Endothelial cell of umbilical vein (primary cell): ENCODE measurements at regions not wholly inside any gene's neighbourhood (a gene's known extent, or its start where the extent isn't known, plus 50 kb on each side); places are given as distances from the start of the nearest gene placed in this dataset.

Experiments
- BruUV-seq: library from RNA; stranded (reverse); fragments of 400-500 nt; replicated peaks from 2 replicates; lab custom pipeline; 2021; lab: Mats Ljungman, UMichigan
- CTCF ChIA-PET: fragments of 300-600, 350-600 bp; sonication (Branson Sonifier 250); formaldehyde crosslinking; loops from one replicate; lab custom pipeline; 2021; ENCODE audit warnings: antibody characterized with exemption, inconsistent platforms; lab: Charles Lee
- POLR2A ChIA-PET: fragments of 300-600, 350-600 bp; sonication (Branson Sonifier 250); formaldehyde crosslinking; loops from one replicate; lab custom pipeline; 2021; ENCODE audit warnings: antibody characterized with exemption, inconsistent platforms; lab: Charles Lee
- DNase-seq: peaks from one replicate; pipeline ENCODE4 v3.0.0-alpha.2; 2011; ENCODE audit warnings: low read depth, low spot score
- FAIRE-seq: peaks from 2 replicates; lab custom pipeline; 2011; peaks lifted over from hg19 to GRCh38; lab: Jason Lieb, UNC
- H2AFZ ChIP-seq: 2 replicates; pipeline ENCODE4 v1.6.0; 2012; ENCODE audit warnings: low read depth, low read length, control low read depth, inconsistent platforms
- H3K27ac ChIP-seq: 2 replicates; pipeline ENCODE4 v1.5.1; 2011; ENCODE audit warnings: low read depth, mild to moderate bottlenecking, control low read depth, low read length, moderate library complexity; ENCODE audit not compliant: insufficient read depth
- H3K27me3 ChIP-seq, 2 experiments: 2 replicates each; pipeline versions ENCODE4 v1.6.0 to v1.6.1; 2011; ENCODE audit warnings: low read length in 2 of 2, mixed read lengths in 1 of 2; ENCODE audit not compliant: control insufficient read depth in 2 of 2, insufficient read depth in 2 of 2
- H3K36me3 ChIP-seq, 2 experiments: 2 replicates in 1 of 2; 3 replicates in 1 of 2; pipeline ENCODE4 v1.5.1; 2011; ENCODE audit warnings: low read length in 2 of 2, mild to moderate bottlenecking in 1 of 2, moderate library complexity in 1 of 2; ENCODE audit not compliant: control insufficient read depth in 2 of 2, insufficient read depth in 2 of 2; ENCODE audit errors: extremely low read depth in 1 of 2
- H3K4me1 ChIP-seq: 3 replicates; pipeline ENCODE4 v1.5.1; 2011; ENCODE audit warnings: mild to moderate bottlenecking, low read length; ENCODE audit not compliant: control insufficient read depth, insufficient read depth; ENCODE audit errors: extremely low read depth
- H3K4me2 ChIP-seq: 2 replicates; pipeline ENCODE4 v1.6.1; 2011; ENCODE audit warnings: low read length, control low read depth, mixed read lengths; ENCODE audit not compliant: insufficient read depth
- H3K4me3 ChIP-seq, 3 experiments: fragments of 200-600 bp in 1 of 3; sonication (generic), shearing (Covaris generic) in 1 of 3; replicated peaks in 1 of 3; 2 replicates each; pipeline ENCODE4 v1.5.1; 2011 to 2016; ENCODE audit warnings: control low read depth in 3 of 3, low read length in 3 of 3, mild to moderate bottlenecking in 2 of 3, inconsistent platforms in 1 of 3, low read depth in 1 of 3, moderate library complexity in 1 of 3; ENCODE audit not compliant: insufficient read depth in 1 of 3
- H3K79me2 ChIP-seq: 2 replicates; pipeline ENCODE4 v1.6.0; 2012; ENCODE audit warnings: low read length, inconsistent platforms; ENCODE audit not compliant: control insufficient read depth, insufficient read depth
- H3K9ac ChIP-seq: replicated peaks from 2 replicates; pipeline ENCODE3; 2011; ENCODE audit warnings: low read length, control low read depth; ENCODE audit not compliant: insufficient read depth; ENCODE audit errors: extremely low read depth
- H3K9me1 ChIP-seq: replicated peaks from 3 replicates; pipeline ENCODE4 v1.6.0; 2011; ENCODE audit warnings: mild to moderate bottlenecking, low read length; ENCODE audit not compliant: control insufficient read depth, insufficient read depth; ENCODE audit errors: extremely low read depth
- H3K9me3 ChIP-seq: replicated peaks from 2 replicates; pipeline ENCODE4 v1.5.1; 2012; ENCODE audit warnings: low read length, inconsistent platforms; ENCODE audit not compliant: control insufficient read depth, insufficient read depth
- H4K20me1 ChIP-seq: replicated peaks from 2 replicates; pipeline ENCODE3; 2011; ENCODE audit warnings: mild to moderate bottlenecking, low read length; ENCODE audit not compliant: control insufficient read depth, insufficient read depth; ENCODE audit errors: extremely low read depth
- CTCF ChIP-seq, 2 donors: IDR thresholded peaks; 1 replicate in 1 of 2; 2 replicates in 1 of 2; pipeline ENCODE4 v1.5.1; 2011; ENCODE audit warnings: low read length in 2 of 2, mild to moderate bottlenecking in 2 of 2, moderate library complexity in 2 of 2, control low read depth in 1 of 2, inconsistent platforms in 1 of 2, low read depth in 1 of 2; ENCODE audit not compliant: insufficient read depth in 1 of 2; ENCODE audit errors: extremely low read depth in 1 of 2
- EZH2 ChIP-seq: IDR thresholded peaks from 2 replicates; pipeline ENCODE4 v1.6.1; 2012; ENCODE audit warnings: borderline replicate concordance, low read depth, mild to moderate bottlenecking, moderate library complexity, low read length, inconsistent platforms; ENCODE audit not compliant: severe bottlenecking
- FOS ChIP-seq: IDR thresholded peaks from 2 replicates; pipeline ENCODE4 v1.6.1; 2011; ENCODE audit warnings: mild to moderate bottlenecking, low read length, moderate library complexity, borderline replicate concordance; ENCODE audit not compliant: insufficient read depth
- GATA2 ChIP-seq: IDR thresholded peaks from 2 replicates; pipeline ENCODE4 v1.7.0; 2011; ENCODE audit warnings: low read depth, mild to moderate bottlenecking, moderate library complexity, mixed read lengths, low read length; ENCODE audit not compliant: insufficient read length, insufficient read depth
- JUN ChIP-seq: IDR thresholded peaks from 2 replicates; pipeline ENCODE4 v1.6.1; 2011; ENCODE audit warnings: borderline replicate concordance, low read depth; ENCODE audit not compliant: insufficient read length, insufficient read depth
- MAX ChIP-seq: IDR thresholded peaks from 2 replicates; pipeline ENCODE4 v1.6.1; 2011; ENCODE audit not compliant: insufficient read depth, insufficient read length
- MYC ChIP-seq: IDR thresholded peaks from one replicate; pipeline ENCODE4 v1.6.1; 2011; ENCODE audit warnings: mild to moderate bottlenecking, low read depth, low read length
- POLR2A ChIP-seq: IDR thresholded peaks from 2 replicates; pipeline ENCODE4 v1.6.1; 2012; ENCODE audit warnings: low read depth, mild to moderate bottlenecking, control low read depth, low read length
- POLR2AphosphoS5 ChIP-seq: IDR thresholded peaks from 2 replicates; pipeline ENCODE4 v1.6.1; 2012; ENCODE audit warnings: low read depth, mild to moderate bottlenecking, control low read depth, low read length, moderate library complexity; ENCODE audit not compliant: insufficient read depth
- dilution Hi-C: fragments of 300-500 bp; cut with MboI; formaldehyde crosslinking; loops from one replicate; pipeline ENCODE4 v1.15.0; 2019; ENCODE audit warnings: low sequenced_read_pairs; ENCODE audit not compliant: extremely low pct_ligation_motif_present
- intact Hi-C: fragments of 100-400 bp; cut with micrococcal nuclease; formaldehyde crosslinking; loops from one replicate; pipeline ENCODE4 v1.10.0; 2022

GRCh38 chr9:135304886-135305285 lies 174.7 kb upstream of the PPP1R26 start:
- no peak overlapping the region for H3K4me3 ChIP-seq
- BruUV-seq = no TSS peak
- no peak overlapping the region for H2AFZ ChIP-seq
- dilution Hi-C loops (no loop called here), intact Hi-C loops (no loop called here)
- TF ChIP-seq POLR2AphosphoS5 (no peak), GATA2 (no peak), POLR2A (no peak), FOS (no peak), EZH2 (no peak), MYC (no peak), MAX (no peak), JUN (no peak), CTCF (IDR thresholded peaks at IDR 0.05; ENCODE audit: extremely low read depth in 1 of 2, insufficient read depth in 1 of 2, low read depth in 1 of 2, low read length in 2 of 2) (no peak)
- ChIA-PET CTCF (no interaction called here), POLR2A (no interaction called here)
- H3K9ac ChIP-seq = no peak overlapping the region
- no peaks in the 10 kb centered on the region for H3K27me3 ChIP-seq
- H3K9me3 ChIP-seq = no peaks in the 10 kb centered on the region
- H4K20me1 ChIP-seq = no peaks in the 10 kb centered on the region
- DNase-seq (no peak), FAIRE-seq (no peak)
- H3K36me3 ChIP-seq = no peaks in the 10 kb centered on the region
- H3K27ac ChIP-seq = no peak overlapping the region
- H3K9me1 ChIP-seq = no peaks in the 10 kb centered on the region
- no peaks in the 10 kb centered on the region for H3K79me2 ChIP-seq
- H3K4me1 ChIP-seq = no peaks in the 10 kb centered on the region
- no peak overlapping the region for H3K4me2 ChIP-seq
